ENCODE measurements at regions not wholly inside any gene's neighbourhood (a gene's known extent, or its start where the extent isn't known, plus 50 kb on each side); places are given as distances from the start of the nearest gene placed in this dataset.

GRCh38 chr22:49618677-49618953 lies 209.1 kb downstream of the BRD1 start:
- ChIA-PET POLR2A (no interaction called here), CTCF (ENCODE audit: low intra/inter-chr PET ratio, low total read pairs) (no interaction called here)
- WGBS (ENCODE audit: low lambda C conversion rate), result 13% methylated on average over 7 of the region's 8 CpGs
- Histone ChIP-seq H3K4me2 (ENCODE audit: low read depth, low read length) (no peak overlapping the region), H3K36me3 (replicated peaks in 1 of 2; ENCODE audit: control insufficient read depth in 1 of 2, insufficient read depth in 2 of 2, low read length in 2 of 2) (no peaks in the 10 kb centered on the region), H3K27ac (ENCODE audit: extremely low read length, insufficient read depth, low read length) (no peak overlapping the region), H3K79me2 (ENCODE audit: insufficient read depth, low read length) (no peaks in the 10 kb centered on the region), H3K4me1 (ENCODE audit: insufficient read depth, low read length) (no peaks in the 10 kb centered on the region), H3K9ac (ENCODE audit: insufficient read depth, low read depth, low read length) (no peak overlapping the region), H3K9me3 (ENCODE audit: low read length) (no peaks in the 10 kb centered on the region), H4K20me1 (ENCODE audit: insufficient read depth, low read length) (peaks cover 3% of the 10 kb centered on the region; the same call in 1 of the 2 replicates), H3K4me3 (replicated peaks in 1 of 3; ENCODE audit: insufficient read depth in 1 of 3, low read depth in 2 of 3, low read length in 3 of 3) (no peak overlapping the region), H2AFZ (ENCODE audit: low read length) (no peak overlapping the region), H3K27me3 (ENCODE audit: control insufficient read depth in 1 of 2, insufficient read depth in 2 of 2, low read length in 2 of 2) (peaks cover 20 to 82% of the 10 kb centered on the region in 2 experiments)
- BruUV-seq (replicated peaks), result no TSS peak
- no peak for DNase-seq (ENCODE audit: low spot score)
- no peak for ATAC-seq
- TF ChIP-seq MEF2D (CRISPR knock-in tag; IDR thresholded peaks at IDR 0.05) (no peak), TBX2 (CRISPR knock-in tag; IDR thresholded peaks at IDR 0.05; ENCODE audit: borderline replicate concordance) (no peak), AHR (CRISPR knock-in tag; IDR thresholded peaks at IDR 0.05) (no peak), ELF1 (CRISPR knock-in tag; IDR thresholded peaks at IDR 0.05) (no peak), TBX3 (IDR thresholded peaks at IDR 0.05; ENCODE audit: borderline replicate concordance) (no peak), ZNF768 (CRISPR knock-in tag; IDR thresholded peaks at IDR 0.05) (no peak), NCOR1 (IDR thresholded peaks at IDR 0.05; ENCODE audit: borderline replicate concordance, low read length) (no peak)
- in situ Hi-C loops (cut with HindIII; ENCODE audit: extremely low pct_ligation_motif_present, low pct_unique_long_range_greater_than_20kb) (no loop called here), intact Hi-C loops (cut with micrococcal nuclease; ENCODE audit: unreplicated experiment) (no loop called here)
- FAIRE-seq, result no peak

GRCh38 chr22:49617866-49618676 lies 209.6 kb downstream of the BRD1 start:
- POLR2A ChIA-PET, result no interaction called here
- peaks cover 20 to 81% of the 10 kb centered on the region in 2 experiments for H3K27me3 ChIP-seq (ENCODE audit: control insufficient read depth in 1 of 2, insufficient read depth in 2 of 2, low read length in 2 of 2)
- 11% methylated on average over 11 of the region's 23 CpGs for WGBS (ENCODE audit: low lambda C conversion rate)

More at GRCh38 chr22:49617866-49618676, 209.6 kb downstream of the BRD1 start:
- Histone ChIP-seq H3K27ac (ENCODE audit: extremely low read length, insufficient read depth, low read length) (no peak overlapping the region), H3K9ac (ENCODE audit: insufficient read depth, low read depth, low read length) (no peak overlapping the region), H3K4me1 (ENCODE audit: insufficient read depth, low read length) (no peaks in the 10 kb centered on the region), H3K36me3 (replicated peaks in 1 of 2; ENCODE audit: control insufficient read depth in 1 of 2, insufficient read depth in 2 of 2, low read length in 2 of 2) (no peaks in the 10 kb centered on the region), H3K9me3 (ENCODE audit: low read length) (peaks cover 1% of the 10 kb centered on the region; the same call in 1 of the 2 replicates), H3K4me2 (ENCODE audit: low read depth, low read length) (no peak overlapping the region), H2AFZ (ENCODE audit: low read length) (no peak overlapping the region), H3K79me2 (ENCODE audit: insufficient read depth, low read length) (no peaks in the 10 kb centered on the region), H3K4me3 (replicated peaks in 1 of 3; ENCODE audit: insufficient read depth in 1 of 3, low read depth in 2 of 3, low read length in 3 of 3) (no peak overlapping the region), H4K20me1 (ENCODE audit: insufficient read depth, low read length) (peaks cover 3% of the 10 kb centered on the region; the same call in 1 of the 2 replicates)
- in situ Hi-C loops (cut with HindIII; ENCODE audit: extremely low pct_ligation_motif_present, low pct_unique_long_range_greater_than_20kb), result no loop called here
- BruUV-seq (replicated peaks), result no TSS peak
- FAIRE-seq (no peak), DNase-seq (ENCODE audit: low spot score) (no peak), ATAC-seq (no peak)
- no peak for TF ChIP-seq GFI1 (CRISPR knock-in tag; IDR thresholded peaks at IDR 0.05; ENCODE audit: borderline replicate concordance)
- no peak for TF ChIP-seq ZNF605 (CRISPR knock-in tag; IDR thresholded peaks at IDR 0.05)
- TF ChIP-seq ZNF639 (CRISPR knock-in tag; conservative IDR thresholded peaks at IDR 0.05), result no peak
- no peak for TF ChIP-seq ZNF260 (CRISPR knock-in tag; IDR thresholded peaks at IDR 0.05; ENCODE audit: borderline replicate concordance, low read depth)
- intact Hi-C loops (cut with micrococcal nuclease; ENCODE audit: unreplicated experiment), result no loop called here
- CTCF ChIA-PET (ENCODE audit: low intra/inter-chr PET ratio, low total read pairs), result no interaction called here

All from HepG2 (cell line).